GM12878 (cell line): ENCODE measurements at regions not wholly inside any gene's neighbourhood (a gene's known extent, or its start where the extent isn't known, plus 50 kb on each side); places are given as distances from the start of the nearest gene placed in this dataset.

Source experiments
- ATAC-seq: fragments of 200-7000 bp; cut with Tn5 transposase; 3 replicates; pipeline ENCODE4 v1.9.1; 2020; ENCODE audit warnings: mild to moderate bottlenecking, moderate library complexity
- BruUV-seq: library from RNA; stranded (reverse); fragments of 400-500 nt; replicated peaks from 2 replicates; lab custom pipeline; 2021; lab: Mats Ljungman, UMichigan
- CTCF ChIA-PET: fragments of 300-600 bp; sonication (Branson Sonifier 250); formaldehyde crosslinking; extraction: SDS; loops from one replicate; lab custom pipeline; 2021; ENCODE audit warnings: inconsistent platforms; lab: Yijun Ruan, JAX
- POLR2A ChIA-PET: fragments of 350-600 bp; formaldehyde crosslinking; extraction: SDS; loops from one replicate; lab custom pipeline; 2021; ENCODE audit warnings: inconsistent platforms; lab: Charles Lee
- RAD21 ChIA-PET: fragments of 300-600 bp; sonication (Branson Sonifier 250); formaldehyde crosslinking; loops from one replicate; lab custom pipeline; 2023; ENCODE audit warnings: antibody characterized with exemption; ENCODE audit not compliant: unreplicated experiment; lab: Charles Lee
- SMC1A ChIA-PET: fragments of 300-600 bp; sonication (Branson Sonifier 250); formaldehyde crosslinking; loops from one replicate; lab custom pipeline; 2023; ENCODE audit not compliant: unreplicated experiment, uncharacterized antibody; lab: Charles Lee
- DNase-seq: peaks from one replicate; pipeline ENCODE4 v3.0.0-alpha.2; 2011; ENCODE audit warnings: low read depth, low spot score
- FAIRE-seq: peaks from 3 replicates; lab custom pipeline; 2011; peaks lifted over from hg19 to GRCh38; lab: Jason Lieb, UNC
- H2AFZ ChIP-seq: 2 replicates; pipeline ENCODE4 v1.6.0; 2011; ENCODE audit warnings: low read depth, low read length, control low read depth; ENCODE audit not compliant: control insufficient read depth
- H3K27ac ChIP-seq: 2 replicates; pipeline ENCODE4 v1.5.1; 2011; ENCODE audit warnings: control low read depth; ENCODE audit not compliant: control insufficient read depth, insufficient read depth
- H3K27me3 ChIP-seq, 2 experiments: replicated peaks in 1 of 2; 2 replicates each; pipeline versions ENCODE4 v1.6.0 to v1.6.1; 2011; ENCODE audit warnings: low read length in 1 of 2; ENCODE audit not compliant: control insufficient read depth in 2 of 2, insufficient read depth in 2 of 2
- H3K36me3 ChIP-seq, 2 experiments: 2 replicates each; pipeline ENCODE4 v1.5.1; 2011; ENCODE audit warnings: low read length in 1 of 2; ENCODE audit not compliant: control insufficient read depth in 2 of 2, insufficient read depth in 2 of 2
- H3K4me1 ChIP-seq: 2 replicates; pipeline ENCODE4 v1.6.1; 2011; ENCODE audit warnings: mild to moderate bottlenecking, low read length, moderate library complexity, mixed read lengths; ENCODE audit not compliant: control insufficient read depth, insufficient read depth
- H3K4me2 ChIP-seq: 2 replicates; pipeline ENCODE4 v1.6.0; 2011; ENCODE audit warnings: control low read depth; ENCODE audit not compliant: control insufficient read depth, insufficient read depth
- H3K4me3 ChIP-seq: fragments of 200-600 bp; sonication (generic); 2 replicates; pipeline ENCODE4 v1.5.1; 2016
- H3K79me2 ChIP-seq: 2 replicates; pipeline ENCODE4 v1.6.0; 2011; ENCODE audit warnings: low read length; ENCODE audit not compliant: control insufficient read depth, insufficient read depth
- H3K9ac ChIP-seq: 2 replicates; pipeline ENCODE4 v1.8.0; 2011; ENCODE audit warnings: low read length, control low read depth, mixed read lengths; ENCODE audit not compliant: control insufficient read depth, insufficient read depth
- H3K9me3 ChIP-seq: replicated peaks from 3 replicates; pipeline ENCODE4 v1.5.1; 2011; ENCODE audit warnings: mild to moderate bottlenecking, low read length; ENCODE audit not compliant: control insufficient read depth, insufficient read depth
- H4K20me1 ChIP-seq: 2 replicates; pipeline ENCODE4 v1.6.0; 2011; ENCODE audit not compliant: control insufficient read depth, insufficient read depth
- EP300 ChIP-seq, 2 experiments: fragments of 150-350 bp in 1 of 2; IDR thresholded peaks; 2 replicates each; pipeline ENCODE4 v1.6.1; 2011 to 2012; ENCODE audit warnings: low read depth in 2 of 2, low read length in 2 of 2, borderline replicate concordance in 1 of 2, improper control_type of control experiment in 1 of 2, inconsistent platforms in 1 of 2; ENCODE audit not compliant: control insufficient read depth in 1 of 2
- RBBP5 ChIP-seq: fragments of 200-600 bp; sonication (generic); conservative IDR thresholded peaks from 2 replicates; pipeline ENCODE4 v1.6.1; 2016
- SMARCA5 ChIP-seq: fragments of 450-650 bp; IDR thresholded peaks from 2 replicates; pipeline ENCODE4 v1.6.1; 2017; ENCODE audit warnings: mild to moderate bottlenecking
- ZNF274 ChIP-seq: IDR thresholded peaks from one replicate; pipeline ENCODE4 v1.8.0; 2011; ENCODE audit not compliant: insufficient read length, insufficient read depth
- WGBS: methylation state at CpG from one replicate; pipeline ENCODE4 v1.1.6; 2016; ENCODE audit warnings: low lambda C conversion rate; ENCODE audit not compliant: insufficient replicate concordance, insufficient coverage; ENCODE audit errors: missing lambda C conversion rate; 5-methylcytosine and 5-hydroxymethylcytosine counted together
- in situ Hi-C: fragments of 300-500 bp; cut with MboI; formaldehyde crosslinking; loops from 9 replicates; pipeline ENCODE4 v1.14.3; 2018; ENCODE audit warnings: mixed read lengths
- intact Hi-C: fragments of 100-400 bp; cut with micrococcal nuclease; formaldehyde crosslinking; loops from one replicate; pipeline ENCODE4 v1.14.2; 2022; ENCODE audit not compliant: unreplicated experiment
- TF ChIP-seq, protein P1 (sequence below): IDR thresholded peaks from 2 replicates; pipeline ENCODE4 v1.6.1; 2011; ENCODE audit warnings: borderline replicate concordance, low read depth, mild to moderate bottlenecking, moderate library complexity, low read length; ENCODE audit not compliant: insufficient read depth, poor library complexity, severe bottlenecking
- TF ChIP-seq, protein P2 (sequence below): fragments of 450-650 bp; conservative IDR thresholded peaks from 2 replicates; pipeline ENCODE4 v1.6.1; 2017; ENCODE audit warnings: mild to moderate bottlenecking, moderate library complexity

DNA sequence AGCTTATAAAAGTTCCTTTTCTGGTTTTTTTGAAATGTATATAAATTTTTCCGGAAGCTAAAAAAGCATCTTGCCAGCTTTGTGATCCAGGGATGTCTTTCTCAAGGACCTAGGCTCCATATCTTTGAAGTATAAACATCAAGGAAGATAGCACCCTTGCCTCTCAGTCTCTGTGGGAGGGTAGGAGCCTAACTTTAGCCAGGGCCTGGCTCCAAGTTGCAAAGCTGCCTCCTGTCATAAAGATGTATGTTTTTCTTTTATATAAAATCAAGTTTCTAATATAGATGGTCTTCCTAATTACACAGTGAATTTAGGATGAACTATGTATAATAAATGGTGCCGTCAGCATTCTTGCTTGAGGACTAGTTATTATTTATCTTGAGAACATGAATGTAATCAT lies 612.6 kb upstream of the USP15 start:
- ChIA-PET CTCF (interaction anchor here (1.5 kb wide), 1 partner anchor 8 kb away, joined by 4 read pairs; no protein-coding TSS in a partner anchor), SMC1A (no interaction called here), RAD21 (no interaction called here)
- no peaks in the 10 kb centered on the region for H3K9me3 ChIP-seq
- intact Hi-C loops (no loop called here), in situ Hi-C loops (no loop called here)
- H3K27me3 ChIP-seq, result no peaks in the 10 kb centered on the region
- no peak overlapping the region for H3K4me3 ChIP-seq
- ATAC-seq (no peak), DNase-seq (no peak)
- H3K79me2 ChIP-seq, result no peaks in the 10 kb centered on the region
- H3K4me2 ChIP-seq, result no peak overlapping the region
- 73% methylated on average over 2 of the region's 2 CpGs for WGBS
- no peaks in the 10 kb centered on the region for H3K36me3 ChIP-seq
- no peak overlapping the region for H3K27ac ChIP-seq
- H4K20me1 ChIP-seq, result no peaks in the 10 kb centered on the region
- TF ChIP-seq ZNF274 (no peak), EP300 (IDR thresholded peaks at IDR 0.05; ENCODE audit: borderline replicate concordance in 1 of 2, control insufficient read depth in 1 of 2, low read depth in 2 of 2, low read length in 2 of 2) (no peak), RBBP5 (no peak), SMARCA5 (no peak)
- TF ChIP-seq, protein P1, sequence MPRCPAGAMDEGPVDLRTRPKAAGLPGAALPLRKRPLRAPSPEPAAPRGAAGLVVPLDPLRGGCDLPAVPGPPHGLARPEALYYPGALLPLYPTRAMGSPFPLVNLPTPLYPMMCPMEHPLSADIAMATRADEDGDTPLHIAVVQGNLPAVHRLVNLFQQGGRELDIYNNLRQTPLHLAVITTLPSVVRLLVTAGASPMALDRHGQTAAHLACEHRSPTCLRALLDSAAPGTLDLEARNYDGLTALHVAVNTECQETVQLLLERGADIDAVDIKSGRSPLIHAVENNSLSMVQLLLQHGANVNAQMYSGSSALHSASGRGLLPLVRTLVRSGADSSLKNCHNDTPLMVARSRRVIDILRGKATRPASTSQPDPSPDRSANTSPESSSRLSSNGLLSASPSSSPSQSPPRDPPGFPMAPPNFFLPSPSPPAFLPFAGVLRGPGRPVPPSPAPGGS, result no peak
- TF ChIP-seq, protein P2, sequence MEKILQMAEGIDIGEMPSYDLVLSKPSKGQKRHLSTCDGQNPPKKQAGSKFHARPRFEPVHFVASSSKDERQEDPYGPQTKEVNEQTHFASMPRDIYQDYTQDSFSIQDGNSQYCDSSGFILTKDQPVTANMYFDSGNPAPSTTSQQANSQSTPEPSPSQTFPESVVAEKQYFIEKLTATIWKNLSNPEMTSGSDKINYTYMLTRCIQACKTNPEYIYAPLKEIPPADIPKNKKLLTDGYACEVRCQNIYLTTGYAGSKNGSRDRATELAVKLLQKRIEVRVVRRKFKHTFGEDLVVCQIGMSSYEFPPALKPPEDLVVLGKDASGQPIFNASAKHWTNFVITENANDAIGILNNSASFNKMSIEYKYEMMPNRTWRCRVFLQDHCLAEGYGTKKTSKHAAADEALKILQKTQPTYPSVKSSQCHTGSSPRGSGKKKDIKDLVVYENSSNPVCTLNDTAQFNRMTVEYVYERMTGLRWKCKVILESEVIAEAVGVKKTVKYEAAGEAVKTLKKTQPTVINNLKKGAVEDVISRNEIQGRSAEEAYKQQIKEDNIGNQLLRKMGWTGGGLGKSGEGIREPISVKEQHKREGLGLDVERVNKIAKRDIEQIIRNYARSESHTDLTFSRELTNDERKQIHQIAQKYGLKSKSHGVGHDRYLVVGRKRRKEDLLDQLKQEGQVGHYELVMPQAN, result no peak
- TF ChIP-seq, all 136 proteins: peak for 0
- Histone ChIP-seq H3K4me1 (no peaks in the 10 kb centered on the region), H2AFZ (no peak overlapping the region), H3K9ac (no peak overlapping the region)
- no TSS peak for BruUV-seq
- POLR2A ChIA-PET, result no interaction called here
- FAIRE-seq, result no peak
